Panc1 (cell line): ENCODE measurements at regions not wholly inside any gene's neighbourhood (a gene's known extent, or its start where the extent isn't known, plus 50 kb on each side); places are given as distances from the start of the nearest gene placed in this dataset.

ENCODE experiments used
- ATAC-seq: fragments of 200-7000 bp; cut with Tn5 transposase; 2 replicates; pipeline ENCODE4 v1.9.1; 2020; ENCODE audit warnings: mild to moderate bottlenecking, moderate library complexity
- BruUV-seq: library from RNA; stranded (reverse); fragments of 400-500 nt; replicated peaks from 2 replicates; lab custom pipeline; 2021; lab: Mats Ljungman, UMichigan
- CTCF ChIA-PET: fragments of 300-600 bp; sonication (Branson Sonifier 250); formaldehyde crosslinking; loops from one replicate; lab custom pipeline; 2022; ENCODE audit warnings: antibody characterized with exemption; lab: Charles Lee
- POLR2A ChIA-PET: fragments of 300-600 bp; sonication (Branson Sonifier 250); formaldehyde crosslinking; loops from one replicate; lab custom pipeline; 2022; ENCODE audit warnings: antibody characterized with exemption; lab: Charles Lee
- DNase-seq: peaks from one replicate; pipeline ENCODE4 v3.0.0-alpha.2; 2010; ENCODE audit warnings: low read depth, low spot score
- H3K27ac ChIP-seq: 2 replicates; pipeline ENCODE4 v1.5.1; 2011; ENCODE audit warnings: mild to moderate bottlenecking, low read length, inconsistent platforms
- H3K27me3 ChIP-seq: fragments of 200-500 bp; sonication (Bioruptor generic); 2 replicates; pipeline ENCODE4 v1.6.0; 2014; ENCODE audit warnings: low read length, inconsistent platforms; ENCODE audit not compliant: control insufficient read depth, insufficient read depth
- H3K36me3 ChIP-seq: fragments of 200-500 bp; sonication (Bioruptor generic); 2 replicates; pipeline ENCODE4 v1.5.1; 2014; ENCODE audit warnings: inconsistent platforms, mild to moderate bottlenecking, low read length, moderate library complexity; ENCODE audit not compliant: control insufficient read depth, insufficient read depth
- H3K4me1 ChIP-seq: 2 replicates; pipeline ENCODE4 v1.5.1; 2011; ENCODE audit warnings: inconsistent platforms, mild to moderate bottlenecking, low read length, moderate library complexity; ENCODE audit not compliant: control insufficient read depth, insufficient read depth
- H3K4me3 ChIP-seq, 2 experiments: 2 replicates each; pipeline ENCODE4 v1.5.1; 2011 to 2012; ENCODE audit warnings: low read depth in 2 of 2, low read length in 2 of 2, mild to moderate bottlenecking in 2 of 2, inconsistent platforms in 1 of 2, moderate library complexity in 1 of 2
- H3K9me3 ChIP-seq: fragments of 200-500 bp; sonication (Bioruptor generic); 2 replicates; pipeline ENCODE4 v1.5.1; 2014; ENCODE audit warnings: low read depth, mild to moderate bottlenecking, inconsistent platforms, low read length, moderate library complexity; ENCODE audit not compliant: control insufficient read depth, insufficient read depth
- CTCF ChIP-seq: fragments of 450-650 bp; IDR thresholded peaks from 2 replicates; pipeline ENCODE4 v1.5.1; 2017; ENCODE audit warnings: mild to moderate bottlenecking
- POLR2AphosphoS5 ChIP-seq: IDR thresholded peaks from 2 replicates; pipeline ENCODE4 v1.6.1; 2012; ENCODE audit warnings: mild to moderate bottlenecking, low read depth, low read length, moderate library complexity
- SIN3A ChIP-seq: IDR thresholded peaks from 2 replicates; pipeline ENCODE4 v1.6.1; 2012; ENCODE audit warnings: low read depth, mild to moderate bottlenecking, low read length, moderate library complexity, borderline replicate concordance; ENCODE audit not compliant: insufficient read depth
- TCF7L2 ChIP-seq: IDR thresholded peaks from 2 replicates; pipeline ENCODE4 v1.6.1; 2011; ENCODE audit warnings: mild to moderate bottlenecking, low read depth, low read length, inconsistent platforms
- in situ Hi-C: cut with HindIII; loops from 2 replicates; pipeline ENCODE4 v1.10.0; 2016; ENCODE audit warnings: low sequenced_read_pairs, low pct_unique_long_range_greater_than_20kb
- intact Hi-C: fragments of 100-400 bp; cut with micrococcal nuclease; formaldehyde crosslinking; loops from one replicate; pipeline ENCODE4 v1.10.0; 2022; ENCODE audit not compliant: unreplicated experiment
- TF ChIP-seq, protein P1 (sequence below), 2 experiments: IDR thresholded peaks; 2 replicates each; pipeline ENCODE4 v1.6.1; 2011 to 2012; ENCODE audit warnings: low read depth in 2 of 2, control low read depth in 1 of 2, low read length in 1 of 2, mild to moderate bottlenecking in 1 of 2, moderate library complexity in 1 of 2; ENCODE audit not compliant: insufficient read depth in 1 of 2

GRCh38 chr4:170227928-170228327 lies 138.2 kb upstream of the AADAT start:
- POLR2A ChIA-PET, result no interaction called here
- Histone ChIP-seq H3K27me3 (no peaks in the 10 kb centered on the region), H3K9me3 (no peaks in the 10 kb centered on the region), H3K4me1 (no peaks in the 10 kb centered on the region), H3K4me3 (no peak overlapping the region), H3K36me3 (no peaks in the 10 kb centered on the region), H3K27ac (no peak overlapping the region)
- intact Hi-C loops (no loop called here), in situ Hi-C loops (no loop called here)
- BruUV-seq, result no TSS peak
- DNase-seq, result no peak
- TF ChIP-seq SIN3A (no peak), CTCF (no peak), POLR2AphosphoS5 (no peak), TCF7L2 (no peak)
- TF ChIP-seq, protein P1, sequence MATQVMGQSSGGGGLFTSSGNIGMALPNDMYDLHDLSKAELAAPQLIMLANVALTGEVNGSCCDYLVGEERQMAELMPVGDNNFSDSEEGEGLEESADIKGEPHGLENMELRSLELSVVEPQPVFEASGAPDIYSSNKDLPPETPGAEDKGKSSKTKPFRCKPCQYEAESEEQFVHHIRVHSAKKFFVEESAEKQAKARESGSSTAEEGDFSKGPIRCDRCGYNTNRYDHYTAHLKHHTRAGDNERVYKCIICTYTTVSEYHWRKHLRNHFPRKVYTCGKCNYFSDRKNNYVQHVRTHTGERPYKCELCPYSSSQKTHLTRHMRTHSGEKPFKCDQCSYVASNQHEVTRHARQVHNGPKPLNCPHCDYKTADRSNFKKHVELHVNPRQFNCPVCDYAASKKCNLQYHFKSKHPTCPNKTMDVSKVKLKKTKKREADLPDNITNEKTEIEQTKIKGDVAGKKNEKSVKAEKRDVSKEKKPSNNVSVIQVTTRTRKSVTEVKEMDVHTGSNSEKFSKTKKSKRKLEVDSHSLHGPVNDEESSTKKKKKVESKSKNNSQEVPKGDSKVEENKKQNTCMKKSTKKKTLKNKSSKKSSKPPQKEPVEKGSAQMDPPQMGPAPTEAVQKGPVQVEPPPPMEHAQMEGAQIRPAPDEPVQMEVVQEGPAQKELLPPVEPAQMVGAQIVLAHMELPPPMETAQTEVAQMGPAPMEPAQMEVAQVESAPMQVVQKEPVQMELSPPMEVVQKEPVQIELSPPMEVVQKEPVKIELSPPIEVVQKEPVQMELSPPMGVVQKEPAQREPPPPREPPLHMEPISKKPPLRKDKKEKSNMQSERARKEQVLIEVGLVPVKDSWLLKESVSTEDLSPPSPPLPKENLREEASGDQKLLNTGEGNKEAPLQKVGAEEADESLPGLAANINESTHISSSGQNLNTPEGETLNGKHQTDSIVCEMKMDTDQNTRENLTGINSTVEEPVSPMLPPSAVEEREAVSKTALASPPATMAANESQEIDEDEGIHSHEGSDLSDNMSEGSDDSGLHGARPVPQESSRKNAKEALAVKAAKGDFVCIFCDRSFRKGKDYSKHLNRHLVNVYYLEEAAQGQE (IDR thresholded peaks at IDR 0.05; ENCODE audit: insufficient read depth in 1 of 2, low read depth in 2 of 2, low read length in 1 of 2), result no peak
- CTCF ChIA-PET, result no interaction called here
- no peak for ATAC-seq

DNA sequence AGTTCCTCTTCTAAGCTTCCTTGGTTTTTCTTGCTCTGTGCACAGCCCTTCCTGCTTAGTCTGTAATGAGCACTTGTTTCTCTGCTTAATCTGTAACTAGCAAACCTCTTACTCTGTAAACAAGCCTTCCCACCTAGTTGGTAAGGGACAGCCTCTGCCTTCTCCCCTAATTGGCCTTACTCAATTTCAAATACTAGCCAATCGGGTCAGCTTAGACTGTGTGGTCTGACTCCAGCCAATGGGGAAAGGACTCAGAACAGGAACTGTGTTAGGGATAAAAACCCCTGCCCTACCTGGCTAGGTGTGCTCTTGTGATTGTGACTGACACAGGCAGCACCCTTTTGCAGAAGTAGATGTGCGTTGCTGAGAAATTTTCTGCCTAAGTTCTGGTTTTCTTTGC lies 136.5 kb upstream of the AADAT start:
- POLR2A ChIA-PET, result no interaction called here
- no peak overlapping the region for H3K4me3 ChIP-seq
- H3K4me1 ChIP-seq, result no peaks in the 10 kb centered on the region
- DNase-seq, result no peak
- in situ Hi-C loops, result no loop called here
- CTCF ChIA-PET, result no interaction called here
- no peaks in the 10 kb centered on the region for H3K9me3 ChIP-seq
- TF ChIP-seq, protein P1 (IDR thresholded peaks at IDR 0.05; ENCODE audit: insufficient read depth in 1 of 2, low read depth in 2 of 2, low read length in 1 of 2), result no peak
- no peak for TF ChIP-seq SIN3A
- no peak for TF ChIP-seq CTCF
- no peak for TF ChIP-seq POLR2AphosphoS5
- TF ChIP-seq TCF7L2, result no peak
- ATAC-seq, result no peak
- no peaks in the 10 kb centered on the region for H3K36me3 ChIP-seq
- intact Hi-C loops, result no loop called here
- no peaks in the 10 kb centered on the region for H3K27me3 ChIP-seq
- no TSS peak for BruUV-seq
- H3K27ac ChIP-seq, result no peak overlapping the region
